ENCODE measurements at regions not wholly inside any gene's neighbourhood (a gene's known extent, or its start where the extent isn't known, plus 50 kb on each side); places are given as distances from the start of the nearest gene placed in this dataset.
"Not testable (repeated sequence)": the region's sequence is repeated elsewhere in the genome, so short reads cannot be mapped to it uniquely, and the experiment has no call there.

- intact Hi-C loops (cut with DNase I, micrococcal nuclease) = no loop called here
- Mint-ChIP-seq H3K9me3 (ENCODE audit: low read depth) (peaks cover 3% of the 10 kb centered on the region), H3K36me3 (ENCODE audit: low read depth) (no peaks in the 10 kb centered on the region), H3K27me3 (peaks cover 2% of the 10 kb centered on the region), H3K27ac (no peak overlapping the region), H3K4me3 (no peak overlapping the region), H3K4me1 (no peaks in the 10 kb centered on the region)
- ATAC-seq (no peak), DNase-seq (no peak)
- ChIA-PET POLR2A (no interaction called here), CTCF (no interaction called here)
Measured at GRCh38 chr12:42728770-42729534, 139.4 kb upstream of the PRICKLE1 start.

GRCh38 chr12:42728287-42728686, 138.7 kb upstream of the PRICKLE1 start:
- DNase-seq (no peak), ATAC-seq (no peak)
- POLR2A ChIA-PET = no interaction called here
- Mint-ChIP-seq H3K4me1 (no peaks in the 10 kb centered on the region), H3K36me3 (ENCODE audit: low read depth) (no peaks in the 10 kb centered on the region), H3K27ac (no peak overlapping the region), H3K27me3 (peaks cover 2% of the 10 kb centered on the region), H3K4me3 (no peak overlapping the region), H3K9me3 (ENCODE audit: low read depth) (peaks cover 3% of the 10 kb centered on the region)
- intact Hi-C loops (cut with DNase I, micrococcal nuclease) = no loop called here
- CTCF ChIA-PET = no interaction called here

DNA sequence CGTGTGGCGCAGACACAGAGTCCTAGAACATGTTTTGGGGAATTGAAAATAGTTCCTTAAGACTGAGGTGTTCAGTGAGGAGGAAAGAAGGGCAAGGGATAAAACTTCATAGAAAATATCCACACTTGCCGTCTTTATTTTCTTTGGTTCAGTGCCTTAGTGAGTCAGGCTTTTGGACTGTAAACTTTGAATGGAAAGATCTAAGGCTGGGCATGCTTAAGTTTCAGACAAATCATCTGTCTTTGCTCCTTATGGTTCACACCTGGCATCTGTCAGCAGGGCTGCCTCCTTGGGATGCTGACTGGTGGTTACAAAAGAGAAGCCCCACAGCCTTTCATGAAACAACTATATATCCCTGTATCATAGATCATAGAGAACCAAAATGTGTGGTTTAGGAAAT, 136.3 kb upstream of the PRICKLE1 start:
- H3K9me3 Mint-ChIP-seq (ENCODE audit: low read depth) = no peaks in the 10 kb centered on the region
- H3K4me3 Mint-ChIP-seq = no peak overlapping the region
- ATAC-seq (no peak), DNase-seq (no peak)
- no peaks in the 10 kb centered on the region for H3K4me1 Mint-ChIP-seq
- H3K36me3 Mint-ChIP-seq (ENCODE audit: low read depth) = no peaks in the 10 kb centered on the region
- no peak overlapping the region for H3K27ac Mint-ChIP-seq
- intact Hi-C loops (cut with DNase I, micrococcal nuclease) = no loop called here
- ChIA-PET POLR2A (no interaction called here), CTCF (no interaction called here)
- peaks cover 2% of the 10 kb centered on the region for H3K27me3 Mint-ChIP-seq

DNA sequence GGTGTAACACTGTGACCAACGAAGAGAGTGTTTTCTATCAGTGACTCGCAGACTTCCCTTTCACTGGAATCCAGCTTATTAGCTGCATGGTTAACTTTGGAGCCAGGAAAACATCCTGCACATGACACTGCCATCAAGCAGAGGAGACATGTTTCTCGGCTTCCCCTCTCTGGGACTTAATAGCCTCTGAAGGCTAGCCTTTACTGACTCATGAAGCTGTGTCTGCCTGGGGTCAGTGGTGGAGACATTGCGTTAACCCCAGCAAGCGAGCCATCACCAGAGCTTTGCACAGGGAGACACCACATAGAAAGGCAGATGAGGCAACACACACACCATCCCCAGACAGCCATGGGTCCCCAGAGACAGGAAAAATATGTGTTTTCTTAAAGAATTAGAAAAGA, 126.9 kb upstream of the PRICKLE1 start:
- Mint-ChIP-seq H3K27me3 (no peaks in the 10 kb centered on the region), H3K36me3 (ENCODE audit: low read depth) (no peaks in the 10 kb centered on the region), H3K9me3 (ENCODE audit: low read depth) (peaks cover 10% of the 10 kb centered on the region), H3K4me1 (no peaks in the 10 kb centered on the region), H3K27ac (no peak overlapping the region), H3K4me3 (no peak overlapping the region)
- intact Hi-C loops (cut with DNase I, micrococcal nuclease) = no loop called here
- CTCF ChIA-PET = no interaction called here
- POLR2A ChIA-PET = no interaction called here
- DNase-seq (no peak), ATAC-seq (no peak)

DNA sequence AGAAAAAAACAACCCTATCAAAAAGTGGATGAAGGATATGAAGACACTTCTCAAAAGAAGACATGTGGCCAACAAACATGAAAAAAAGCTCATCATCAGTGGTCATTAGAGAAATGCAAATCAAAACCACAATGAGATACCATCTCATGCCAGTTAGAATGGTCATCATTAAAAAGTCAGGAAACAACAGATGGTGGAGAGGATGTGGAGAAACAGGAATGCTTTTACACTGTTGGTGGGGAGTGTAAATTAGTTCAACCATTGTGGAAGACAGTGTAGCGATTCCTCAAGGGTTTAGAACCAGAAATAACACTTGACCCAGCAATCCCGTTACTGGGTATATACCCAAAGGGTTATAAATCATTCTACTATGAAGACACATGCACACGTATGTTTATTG, 124.0 kb upstream of the PRICKLE1 start:
- H3K27me3 Mint-ChIP-seq; intact Hi-C loops (cut with DNase I, micrococcal nuclease); H3K4me1 Mint-ChIP-seq; DNase-seq; ATAC-seq; H3K27ac Mint-ChIP-seq; H3K4me3 Mint-ChIP-seq; POLR2A ChIA-PET; CTCF ChIA-PET; H3K36me3 Mint-ChIP-seq (ENCODE audit: low read depth): not testable (repeated sequence)
- H3K9me3 Mint-ChIP-seq (ENCODE audit: low read depth) = peaks cover 13% of the 10 kb centered on the region

DNA sequence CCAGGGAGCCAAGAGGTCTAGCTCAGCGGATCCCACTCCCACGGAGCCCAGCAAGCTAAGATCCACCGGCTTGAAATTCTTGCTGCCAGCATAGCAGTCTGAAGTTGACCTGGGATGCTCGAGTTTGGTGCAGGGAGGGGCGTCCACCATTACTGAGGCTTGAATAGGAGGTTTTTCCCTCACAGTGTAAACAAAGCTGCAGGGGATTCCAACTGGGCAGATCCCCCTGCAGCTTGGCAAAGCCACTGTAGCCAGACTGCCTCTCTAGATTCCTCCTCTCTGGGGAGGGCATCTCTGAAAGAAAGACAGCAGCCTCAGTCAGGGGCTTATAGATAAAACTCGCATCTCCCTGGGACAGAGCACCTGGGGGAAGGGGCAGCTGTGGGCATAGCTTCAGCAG, 118.8 kb upstream of the PRICKLE1 start:
- H3K36me3 Mint-ChIP-seq (ENCODE audit: low read depth); intact Hi-C loops (cut with DNase I, micrococcal nuclease); H3K27me3 Mint-ChIP-seq; H3K27ac Mint-ChIP-seq; ATAC-seq; H3K4me3 Mint-ChIP-seq; DNase-seq; H3K4me1 Mint-ChIP-seq; POLR2A ChIA-PET: not testable (repeated sequence)
- H3K9me3 Mint-ChIP-seq (ENCODE audit: low read depth) = peaks cover 13% of the 10 kb centered on the region
- CTCF ChIA-PET = interaction anchor here (0.6 kb wide), 1 partner anchor 77 kb away, joined by 3 read pairs; no protein-coding TSS in a partner anchor

GRCh38 chr12:42707312-42708226, 118.0 kb upstream of the PRICKLE1 start:
- POLR2A ChIA-PET = no interaction called here
- intact Hi-C loops (cut with DNase I, micrococcal nuclease) = no loop called here
- no peak for DNase-seq

DNA sequence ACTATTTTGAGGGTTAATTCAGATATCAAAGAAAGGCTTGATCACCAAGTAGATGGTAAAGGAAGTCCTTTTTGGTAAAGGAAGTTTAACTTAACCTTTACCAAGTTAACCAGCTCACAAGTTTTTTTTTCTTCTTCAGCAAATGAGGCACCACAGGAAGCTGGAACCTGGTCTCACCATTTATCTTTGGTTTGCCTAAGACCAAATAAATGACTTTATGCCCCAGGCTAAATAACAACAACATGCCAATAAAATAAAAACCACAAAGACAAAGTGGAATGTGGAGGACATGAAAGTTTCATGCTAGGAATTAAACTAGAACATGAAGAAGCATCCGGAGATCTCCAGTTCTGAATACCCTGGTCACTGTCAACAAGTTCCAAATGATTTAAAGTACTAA, 116.8 kb upstream of the PRICKLE1 start:
- Mint-ChIP-seq H3K9me3 (ENCODE audit: low read depth) (peaks cover 3% of the 10 kb centered on the region), H3K4me3 (no peak overlapping the region), H3K4me1 (no peaks in the 10 kb centered on the region), H3K27ac (no peak overlapping the region), H3K27me3 (peaks cover 2% of the 10 kb centered on the region), H3K36me3 (ENCODE audit: low read depth) (no peaks in the 10 kb centered on the region)
- ATAC-seq (no peak), DNase-seq (no peak)
- POLR2A ChIA-PET = no interaction called here
- CTCF ChIA-PET = interaction anchor here (0.6 kb wide), 1 partner anchor 921 kb away, joined by 3 read pairs; no protein-coding TSS in a partner anchor
- intact Hi-C loops (cut with DNase I, micrococcal nuclease) = no loop called here

More at GRCh38 chr12:42707312-42708226, 118.0 kb upstream of the PRICKLE1 start:
- no peak overlapping the region for H3K4me3 Mint-ChIP-seq
- no peaks in the 10 kb centered on the region for H3K36me3 Mint-ChIP-seq (ENCODE audit: low read depth)
- peaks cover 2% of the 10 kb centered on the region for H3K27me3 Mint-ChIP-seq
- no peaks in the 10 kb centered on the region for H3K4me1 Mint-ChIP-seq
- no peak for ATAC-seq
- H3K27ac Mint-ChIP-seq = no peak overlapping the region
- CTCF ChIA-PET = no interaction called here
- peaks cover 6% of the 10 kb centered on the region for H3K9me3 Mint-ChIP-seq (ENCODE audit: low read depth)

DNA sequence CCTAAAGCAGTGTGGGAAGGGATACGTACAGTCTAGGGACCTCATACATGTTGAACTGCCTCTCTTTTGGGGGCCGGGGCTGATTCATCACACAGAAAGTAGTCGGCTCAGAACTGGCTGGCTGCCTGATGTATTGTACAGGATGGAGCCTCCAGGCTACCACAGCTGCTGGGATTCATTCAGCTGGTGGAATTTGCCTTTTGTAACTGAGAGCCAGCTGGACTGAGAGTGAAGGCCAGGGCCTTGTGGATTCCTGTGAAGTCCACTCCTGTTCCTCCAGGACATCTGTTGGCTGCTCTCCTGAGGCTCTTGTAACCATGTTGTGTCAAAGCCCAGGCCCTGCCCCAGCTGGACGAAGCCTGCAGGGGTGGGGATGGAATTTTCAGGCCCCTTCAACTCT, 116.3 kb upstream of the PRICKLE1 start:
- DNase-seq = no peak
- ChIA-PET CTCF (interaction anchor here (0.6 kb wide), 1 partner anchor 921 kb away, joined by 3 read pairs; no protein-coding TSS in a partner anchor), POLR2A (no interaction called here)
- Mint-ChIP-seq H3K9me3 (ENCODE audit: low read depth) (peaks cover 3% of the 10 kb centered on the region), H3K27ac (no peak overlapping the region), H3K27me3 (peaks cover 2% of the 10 kb centered on the region), H3K4me3 (no peak overlapping the region), H3K4me1 (no peaks in the 10 kb centered on the region), H3K36me3 (ENCODE audit: low read depth) (no peaks in the 10 kb centered on the region)
- intact Hi-C loops (cut with DNase I, micrococcal nuclease) = no loop called here
- ATAC-seq = no peak

- Mint-ChIP-seq H3K27ac (no peak overlapping the region), H3K27me3 (peaks cover 2% of the 10 kb centered on the region), H3K36me3 (ENCODE audit: low read depth) (no peaks in the 10 kb centered on the region), H3K9me3 (ENCODE audit: low read depth) (peaks cover 1% of the 10 kb centered on the region), H3K4me1 (no peaks in the 10 kb centered on the region), H3K4me3 (no peak overlapping the region)
- ChIA-PET CTCF (no interaction called here), POLR2A (no interaction called here)
- DNase-seq = no peak
- intact Hi-C loops (cut with DNase I, micrococcal nuclease) = no loop called here
- ATAC-seq = no peak
Measured at GRCh38 chr12:42704810-42705401, 115.4 kb upstream of the PRICKLE1 start.

- ATAC-seq (no peak), DNase-seq (no peak)
- no peaks in the 10 kb centered on the region for H3K9me3 Mint-ChIP-seq (ENCODE audit: low read depth)
- H3K27me3 Mint-ChIP-seq = peaks cover 2% of the 10 kb centered on the region
- no peak overlapping the region for H3K4me3 Mint-ChIP-seq
- POLR2A ChIA-PET = no interaction called here
- intact Hi-C loops (cut with DNase I, micrococcal nuclease) = no loop called here
- no peaks in the 10 kb centered on the region for H3K36me3 Mint-ChIP-seq (ENCODE audit: low read depth)
- no peak overlapping the region for H3K27ac Mint-ChIP-seq
- H3K4me1 Mint-ChIP-seq = no peaks in the 10 kb centered on the region
- CTCF ChIA-PET = no interaction called here
Measured at GRCh38 chr12:42704340-42704739, 114.8 kb upstream of the PRICKLE1 start.

- intact Hi-C loops (cut with DNase I, micrococcal nuclease) = no loop called here
- Mint-ChIP-seq H3K27ac (no peak overlapping the region), H3K4me3 (no peak overlapping the region), H3K9me3 (ENCODE audit: low read depth) (no peaks in the 10 kb centered on the region), H3K4me1 (no peaks in the 10 kb centered on the region), H3K36me3 (ENCODE audit: low read depth) (no peaks in the 10 kb centered on the region), H3K27me3 (no peaks in the 10 kb centered on the region)
- DNase-seq (no peak), ATAC-seq (no peak)
- POLR2A ChIA-PET = no interaction called here
- CTCF ChIA-PET = no interaction called here
Measured at GRCh38 chr12:42701084-42701483, 111.5 kb upstream of the PRICKLE1 start.

All from activated CD4-positive, alpha-beta T cell treated with anti-CD3 and anti-CD28 coated beads for 36 hours (primary cell).